ENCODE measurements at regions not wholly inside any gene's neighbourhood (a gene's known extent, or its start where the extent isn't known, plus 50 kb on each side); places are given as distances from the start of the nearest gene placed in this dataset.

- no peak for TF ChIP-seq CTCF (IDR thresholded peaks at IDR 0.05; ENCODE audit: insufficient read depth, low read length)
- no peak for TF ChIP-seq REST (IDR thresholded peaks at IDR 0.05; ENCODE audit: insufficient replicate concordance, low read depth)
- no peak for TF ChIP-seq POLR2AphosphoS5 (IDR thresholded peaks at IDR 0.05; ENCODE audit: low read depth)
- no peak for TF ChIP-seq GABPA (IDR thresholded peaks at IDR 0.05; ENCODE audit: low read depth)
- TF ChIP-seq SPI1 (IDR thresholded peaks at IDR 0.05; ENCODE audit: borderline replicate concordance, low read depth): no peak
These were observed 391.8 kb downstream of the PRELID2 start for GRCh38 chr5:145443366-145443765.
